Nephron progenitor cell (in vitro differentiated cells): ENCODE measurements at regions not wholly inside any gene's neighbourhood (a gene's known extent, or its start where the extent isn't known, plus 50 kb on each side); places are given as distances from the start of the nearest gene placed in this dataset.

Source experiments
- DNase-seq: peaks from one replicate; pipeline ENCODE4 v3.0.0; 2021
- H3K27ac Mint-ChIP-seq: 2 replicates; pipeline ENCODE4 v1.8.0; 2021; ENCODE audit warnings: mild to moderate bottlenecking, moderate library complexity, mixed read lengths
- H3K27me3 Mint-ChIP-seq: 2 replicates; pipeline ENCODE4 v1.8.0; 2021; ENCODE audit warnings: mild to moderate bottlenecking, low read depth, mixed read lengths; ENCODE audit not compliant: poor library complexity
- H3K36me3 Mint-ChIP-seq: 2 replicates; pipeline ENCODE4 v1.8.0; 2021; ENCODE audit warnings: low read depth, mixed read lengths
- H3K4me1 Mint-ChIP-seq: 2 replicates; pipeline ENCODE4 v1.8.0; 2021; ENCODE audit warnings: mixed read lengths
- H3K4me3 Mint-ChIP-seq: 2 replicates; pipeline ENCODE4 v1.8.0; 2021; ENCODE audit warnings: mild to moderate bottlenecking, moderate library complexity, mixed read lengths
- H3K9me3 Mint-ChIP-seq: 2 replicates; pipeline ENCODE4 v1.8.0; 2021; ENCODE audit warnings: mild to moderate bottlenecking, moderate library complexity, mixed read lengths
- CTCF ChIP-seq: fragments of 200-600 bp; sonication (generic); IDR thresholded peaks from 2 replicates; pipeline ENCODE4 v1.5.0; 2021; ENCODE audit warnings: antibody characterized with exemption

GRCh38 chr4:123260653-123261052, 135.9 kb upstream of the SPRY1 start:
- TF ChIP-seq CTCF, result no peak
- Mint-ChIP-seq H3K27ac (peak overlapping the region; percentile 94), H3K36me3 (peaks cover 27% of the 10 kb centered on the region), H3K9me3 (no peaks in the 10 kb centered on the region), H3K27me3 (no peaks in the 10 kb centered on the region), H3K4me3 (peak overlapping the region; percentile 30), H3K4me1 (peaks cover 66% of the 10 kb centered on the region)
- DNase-seq, result no peak

GRCh38 chr4:123262080-123262479, 134.5 kb upstream of the SPRY1 start:
- no peak for DNase-seq
- Mint-ChIP-seq H3K4me3 (no peak overlapping the region), H3K4me1 (peaks cover 51% of the 10 kb centered on the region), H3K27me3 (no peaks in the 10 kb centered on the region), H3K9me3 (no peaks in the 10 kb centered on the region), H3K27ac (no peak overlapping the region), H3K36me3 (peaks cover 20% of the 10 kb centered on the region)
- no peak for TF ChIP-seq CTCF

- H3K9me3 Mint-ChIP-seq, result no peaks in the 10 kb centered on the region
- H3K36me3 Mint-ChIP-seq, result peaks cover 17% of the 10 kb centered on the region
- H3K4me1 Mint-ChIP-seq, result peaks cover 18% of the 10 kb centered on the region
- no peak overlapping the region for H3K4me3 Mint-ChIP-seq
- H3K27ac Mint-ChIP-seq, result no peak overlapping the region
- DNase-seq, result no peak
- no peak for TF ChIP-seq CTCF
- H3K27me3 Mint-ChIP-seq, result peaks cover 3% of the 10 kb centered on the region
These were observed 131.2 kb upstream of the SPRY1 start for GRCh38 chr4:123265443-123265842.

GRCh38 chr4:123266221-123266620, 130.4 kb upstream of the SPRY1 start:
- H3K4me3 Mint-ChIP-seq, result no peak overlapping the region
- peaks cover 10% of the 10 kb centered on the region for H3K4me1 Mint-ChIP-seq

GRCh38 chr4:123278755-123279154, 117.8 kb upstream of the SPRY1 start:
- no peak for DNase-seq
- Mint-ChIP-seq H3K4me1 (peaks cover 2% of the 10 kb centered on the region), H3K27ac (no peak overlapping the region), H3K9me3 (peaks cover 15% of the 10 kb centered on the region), H3K27me3 (no peaks in the 10 kb centered on the region), H3K36me3 (peaks cover 26% of the 10 kb centered on the region), H3K4me3 (no peak overlapping the region)
- no peak for TF ChIP-seq CTCF

More at GRCh38 chr4:123266221-123266620, 130.4 kb upstream of the SPRY1 start:
- Mint-ChIP-seq H3K27me3 (peaks cover 3% of the 10 kb centered on the region), H3K9me3 (no peaks in the 10 kb centered on the region), H3K36me3 (peaks cover 17% of the 10 kb centered on the region), H3K27ac (no peak overlapping the region)
- no peak for DNase-seq
- TF ChIP-seq CTCF, result no peak

- Mint-ChIP-seq H3K9me3 (peaks cover 6% of the 10 kb centered on the region), H3K4me1 (peaks cover 11% of the 10 kb centered on the region), H3K27ac (peak overlapping the region; percentile 34), H3K27me3 (no peaks in the 10 kb centered on the region), H3K36me3 (peaks cover 13% of the 10 kb centered on the region), H3K4me3 (no peak overlapping the region)
- TF ChIP-seq CTCF, result no peak
- no peak for DNase-seq
These were observed 113.2 kb upstream of the SPRY1 start for GRCh38 chr4:123283371-123283895.
